GM19240 (cell line): ENCODE measurements at regions not wholly inside any gene's neighbourhood (a gene's known extent, or its start where the extent isn't known, plus 50 kb on each side); places are given as distances from the start of the nearest gene placed in this dataset.

Experiments used
- DNase-seq: peaks from one replicate; pipeline ENCODE4 v3.0.0; 2011; ENCODE audit warnings: low spot score; ENCODE audit not compliant: insufficient read length

DNA sequence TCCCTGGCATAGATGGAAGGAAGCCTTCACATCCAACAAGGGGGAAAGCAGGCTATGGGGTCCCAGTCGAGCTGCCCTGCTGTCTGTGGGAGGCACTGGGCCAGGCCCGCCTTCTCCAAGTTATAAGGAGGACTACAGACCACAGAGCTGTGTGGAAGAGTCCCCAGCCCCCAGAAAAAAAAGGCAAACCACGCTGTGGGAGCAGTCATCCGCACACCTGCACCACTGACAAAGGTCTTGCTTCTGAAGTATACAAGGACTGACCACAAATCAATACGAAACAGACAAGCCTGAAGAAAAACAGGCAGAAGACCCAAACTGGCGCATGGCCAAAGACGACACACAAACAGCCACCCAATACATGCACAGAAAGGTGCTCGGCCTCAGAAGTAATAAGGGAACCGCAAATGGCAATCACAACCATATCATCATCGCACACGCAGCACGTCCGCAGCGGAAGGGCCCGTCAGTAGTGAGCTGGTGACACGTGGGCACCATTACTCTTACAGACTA lies 384.1 kb downstream of the CTTN start:
- DNase-seq: no peak

DNA sequence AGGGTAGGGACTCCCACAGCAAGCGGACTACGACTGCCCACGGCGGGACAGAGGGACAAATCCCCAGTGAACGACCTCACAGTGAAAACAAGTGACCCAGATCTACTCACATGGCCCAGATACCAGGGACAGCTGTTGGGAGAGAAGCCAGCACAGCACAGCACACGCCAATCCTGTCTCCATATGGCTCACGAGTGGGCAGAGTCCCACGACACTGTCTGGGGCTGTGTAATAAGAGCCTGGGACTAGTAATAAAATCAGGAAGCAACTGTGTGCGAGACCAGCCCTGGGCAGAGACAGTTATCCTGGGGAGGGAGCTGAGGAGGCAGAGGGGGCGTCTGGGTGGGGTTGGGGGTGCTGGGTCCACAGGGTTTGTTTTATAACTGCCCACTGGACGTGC lies 385.0 kb downstream of the CTTN start:
- no peak for DNase-seq

DNA sequence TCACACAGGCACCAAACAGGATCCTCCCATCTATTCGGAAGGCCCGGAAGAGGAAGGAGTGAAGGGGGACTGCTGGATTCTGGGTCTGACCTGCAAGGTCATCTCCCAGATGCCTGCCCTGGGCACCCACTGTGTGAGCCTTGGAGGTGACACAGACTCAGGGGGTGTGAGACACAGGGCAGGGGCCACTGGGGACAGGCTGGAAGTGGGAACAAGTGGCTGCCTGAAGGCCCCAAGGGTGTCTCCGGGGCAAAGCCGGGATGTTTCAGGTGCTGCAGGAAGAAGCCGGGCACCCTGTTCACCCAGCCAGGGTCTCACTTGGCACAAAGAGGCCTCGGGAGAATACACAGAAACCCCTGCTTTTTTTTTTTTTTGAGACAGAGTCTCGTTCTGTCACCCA lies 385.5 kb downstream of the CTTN start:
- DNase-seq: no peak

DNA sequence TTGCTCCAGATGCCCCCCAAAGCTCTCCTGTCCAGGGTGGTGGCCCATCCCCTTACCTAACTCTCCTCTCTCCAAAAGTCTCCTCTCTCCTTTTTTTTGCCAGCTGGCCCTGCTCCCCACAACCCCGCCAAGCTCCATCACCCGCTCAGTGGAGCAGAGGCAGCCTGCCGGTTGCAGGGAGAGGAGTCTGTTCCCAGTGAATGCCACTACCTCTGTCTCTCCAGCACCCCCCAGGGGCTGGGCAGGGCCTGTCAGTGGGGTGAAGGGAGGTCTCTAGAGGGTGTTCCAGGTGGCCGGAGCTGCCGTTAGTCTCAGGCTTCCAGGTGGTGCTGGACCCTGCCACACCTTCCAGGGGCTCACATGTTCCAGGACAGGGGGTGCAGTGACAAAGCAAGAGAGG lies 387.0 kb downstream of the CTTN start:
- no peak for DNase-seq

DNA sequence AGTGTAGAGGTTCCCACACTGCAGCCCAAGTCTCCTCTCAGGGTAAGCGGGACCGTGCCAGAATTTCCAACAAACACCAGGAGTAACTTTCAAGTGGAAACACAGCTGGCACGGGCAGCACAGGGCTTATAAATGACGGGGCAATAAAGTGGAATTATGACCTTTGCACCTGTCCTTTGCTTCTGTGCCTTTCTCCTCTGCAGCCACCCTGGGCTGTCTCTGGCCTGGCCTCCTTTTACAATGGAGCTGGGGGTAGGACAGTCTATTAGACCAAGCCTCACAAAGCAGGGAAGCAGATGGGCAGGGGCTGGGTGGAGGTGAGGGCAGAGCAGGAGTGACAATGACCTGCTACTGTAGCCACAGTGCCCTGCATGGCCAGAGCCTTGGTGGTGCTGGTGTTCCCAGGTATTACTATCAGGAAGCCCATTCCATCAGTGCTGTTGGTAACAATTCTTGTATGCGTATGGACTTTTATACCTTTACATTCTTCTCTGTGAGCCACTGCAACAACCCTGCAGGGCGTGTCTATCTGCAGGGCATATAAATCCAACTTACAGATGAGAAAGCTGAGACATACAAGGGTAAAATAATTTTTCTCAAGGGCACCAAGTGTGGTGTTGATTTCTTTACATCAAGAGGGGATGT lies 387.8 kb downstream of the CTTN start:
- no peak for DNase-seq

DNA sequence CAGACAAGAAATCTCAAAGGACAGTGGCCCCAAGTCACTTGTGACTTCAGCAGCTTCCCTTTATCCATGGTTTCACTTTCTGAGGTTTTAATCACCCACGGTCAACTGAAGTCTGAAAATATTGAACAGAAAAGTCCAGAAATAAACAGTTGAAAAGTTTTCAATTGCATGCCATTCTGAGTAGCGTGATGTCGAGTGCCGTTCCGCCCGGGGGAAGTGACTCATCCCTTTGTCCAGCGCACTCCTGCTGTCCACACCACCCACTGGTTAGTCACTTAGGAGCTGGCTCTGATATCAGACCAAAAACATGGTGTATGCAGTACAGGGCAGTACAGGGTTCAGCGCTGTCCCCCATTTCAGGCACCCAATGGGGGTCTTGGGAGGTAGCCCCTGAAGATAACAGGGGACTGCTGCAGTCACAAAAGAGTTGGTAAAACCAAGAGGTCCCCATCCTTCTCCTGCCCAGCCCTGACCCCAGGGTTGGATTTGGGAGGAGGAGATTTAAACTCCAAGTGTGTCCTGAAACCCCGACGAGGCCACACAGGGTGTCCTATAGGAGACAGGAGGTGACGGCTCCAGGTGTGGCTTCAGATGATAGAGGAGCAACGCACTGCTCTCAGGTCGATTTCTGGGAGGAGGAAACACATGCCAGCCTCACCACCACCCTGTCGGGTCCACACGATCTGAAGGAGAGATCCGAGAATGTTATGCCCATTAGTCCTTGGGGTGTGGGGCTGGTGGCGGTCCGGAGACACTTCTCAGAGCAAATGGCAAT lies 390.1 kb downstream of the CTTN start:
- DNase-seq: no peak

DNA sequence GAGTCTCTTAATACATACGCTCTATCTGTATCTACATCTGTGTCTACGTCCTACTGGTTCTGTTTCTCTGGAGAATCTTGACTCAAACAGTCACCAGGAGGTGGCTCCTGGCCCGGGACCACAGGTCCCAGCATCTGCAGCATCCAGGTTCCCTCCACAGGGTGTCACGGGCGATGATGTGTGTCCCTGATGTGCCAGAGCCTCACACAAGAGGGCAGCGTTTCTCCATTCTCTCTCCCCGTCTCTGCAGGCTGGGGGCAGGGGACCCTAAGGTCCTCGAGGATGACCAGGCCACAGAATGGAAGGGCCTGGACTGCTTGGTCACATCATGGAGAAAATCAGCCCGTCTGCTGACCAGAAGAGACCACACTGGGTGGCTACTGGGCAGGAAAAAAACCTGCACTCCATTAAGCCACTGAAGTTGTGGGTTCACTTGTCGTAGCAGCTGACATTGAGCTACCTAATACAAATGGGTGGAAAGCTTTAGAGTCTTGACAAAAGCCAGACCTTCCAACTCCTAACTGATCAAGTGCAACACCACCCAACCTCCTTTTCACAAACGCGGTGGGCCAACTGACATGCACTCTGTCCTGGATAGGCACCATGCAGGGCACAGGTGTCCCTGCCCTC lies 392.5 kb downstream of the CTTN start:
- no peak for DNase-seq

DNA sequence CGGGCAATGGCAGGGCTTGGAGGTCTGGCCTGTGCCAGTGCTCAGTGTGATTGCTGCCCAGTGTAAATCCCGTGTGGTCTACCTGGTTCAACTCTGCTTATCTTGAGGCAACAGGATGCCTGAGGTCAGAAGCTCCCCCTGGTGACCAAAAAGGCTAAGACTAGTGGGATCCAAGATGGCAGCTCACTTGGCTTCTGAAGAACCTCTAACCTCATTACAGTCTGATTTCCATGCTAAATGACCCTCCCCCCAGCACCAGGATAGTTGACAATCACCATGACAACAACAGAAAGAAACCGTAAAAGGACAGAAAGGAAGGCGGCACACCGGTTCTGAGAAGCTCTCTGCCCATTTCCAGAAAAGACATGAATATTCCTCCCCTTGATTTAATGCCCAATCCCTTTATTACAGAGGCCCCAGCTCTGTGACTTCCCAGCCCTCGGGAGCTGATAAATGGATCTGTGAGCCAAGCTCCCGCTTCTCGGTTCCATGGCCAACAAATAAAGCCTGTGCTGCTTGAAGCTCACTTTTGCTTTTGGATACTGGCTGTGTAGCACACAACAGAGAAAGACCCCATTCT lies 398.4 kb downstream of the CTTN start:
- DNase-seq: no peak

DNA sequence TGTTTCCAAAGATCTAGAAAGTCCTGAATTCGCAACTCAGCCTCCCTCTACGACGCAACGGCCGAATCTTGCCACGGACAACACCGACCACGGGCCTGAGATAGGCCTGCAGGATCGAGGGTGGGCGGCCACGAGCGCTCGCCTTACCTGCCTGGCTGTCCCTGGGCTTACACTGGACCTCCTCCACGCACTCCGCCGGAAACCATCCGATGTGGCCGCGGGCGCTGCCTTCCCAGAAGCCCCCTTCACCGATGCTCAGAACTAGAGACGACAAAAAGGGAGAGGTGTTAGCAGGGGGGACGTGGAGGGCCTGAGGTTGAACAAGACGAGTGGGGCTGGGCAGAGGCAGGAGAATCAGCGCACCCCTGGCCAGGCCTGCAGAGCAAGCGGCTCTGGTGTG lies 400.0 kb downstream of the CTTN start:
- no peak for DNase-seq

DNA sequence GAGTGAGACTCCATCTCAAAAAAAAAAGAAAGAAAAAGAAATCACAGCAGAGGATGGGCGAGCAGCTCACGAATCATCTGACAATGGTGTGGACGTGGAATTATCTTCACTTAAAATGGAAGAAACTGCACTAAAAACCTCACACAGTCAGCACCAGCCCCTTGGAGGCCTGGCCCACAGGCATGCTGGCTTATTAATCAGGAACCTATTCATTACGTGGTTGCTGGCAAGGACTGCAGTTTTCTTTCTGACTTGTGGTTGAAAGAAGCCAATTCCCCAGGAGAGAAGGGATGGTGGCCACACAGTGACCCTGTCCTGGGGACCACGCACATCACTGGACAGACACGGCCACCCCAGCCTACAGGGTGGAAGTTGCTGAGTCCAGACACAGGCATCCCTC lies 401.1 kb downstream of the CTTN start:
- no peak for DNase-seq

DNA sequence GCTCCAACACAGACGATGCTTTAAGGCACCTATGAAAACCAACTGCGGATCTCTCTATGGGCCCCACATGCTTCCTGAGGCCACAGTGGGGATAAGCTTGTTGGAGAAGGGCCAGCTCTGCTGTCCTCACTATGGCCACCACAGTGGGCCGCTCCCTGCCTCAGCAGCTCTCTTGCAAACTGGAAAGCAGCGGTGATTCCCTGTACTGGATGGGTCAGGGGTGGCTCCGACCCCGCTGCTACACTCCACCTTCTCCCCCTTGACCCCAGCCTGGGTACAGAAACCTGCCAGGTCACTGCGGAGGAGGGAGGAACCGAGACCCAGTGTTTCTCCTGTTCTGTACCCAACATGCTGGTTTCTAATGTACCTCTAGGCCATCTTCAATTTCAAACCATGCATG lies 403.9 kb downstream of the CTTN start:
- DNase-seq: no peak

DNA sequence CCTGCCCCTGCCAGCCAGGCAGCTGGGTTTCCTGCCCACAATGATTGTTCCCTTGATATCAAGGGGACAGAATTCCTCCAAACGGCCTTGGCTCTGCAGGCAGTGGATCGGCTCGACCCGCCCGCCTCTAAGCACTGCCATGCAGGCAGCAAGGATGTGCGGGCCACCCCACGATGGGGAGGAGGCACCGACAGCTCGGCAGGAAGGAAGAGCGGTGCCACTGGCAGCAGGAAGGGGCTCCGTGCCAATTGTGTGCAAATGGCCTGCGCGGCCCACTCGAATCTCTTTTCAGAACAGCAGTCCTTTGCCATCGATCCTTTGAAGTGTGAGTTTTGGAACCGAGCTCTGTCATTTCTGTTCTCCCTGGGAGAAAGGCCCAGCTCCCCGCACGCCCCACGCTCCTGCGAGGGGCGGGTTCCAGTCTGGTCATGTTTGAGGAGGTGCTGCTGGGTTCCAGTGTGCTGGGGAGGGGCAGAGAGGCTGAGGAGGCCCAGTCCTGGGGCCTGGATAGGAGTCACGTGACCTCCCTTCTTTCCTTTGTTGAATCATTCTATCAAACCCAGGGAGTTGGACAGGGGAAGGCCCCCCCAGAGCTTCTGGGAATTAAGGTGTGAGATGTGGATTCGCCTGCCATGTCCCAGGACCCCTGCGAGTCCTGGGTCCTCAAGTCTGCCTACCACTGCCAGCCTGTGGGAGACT lies 406.0 kb downstream of the CTTN start:
- no peak for DNase-seq

DNA sequence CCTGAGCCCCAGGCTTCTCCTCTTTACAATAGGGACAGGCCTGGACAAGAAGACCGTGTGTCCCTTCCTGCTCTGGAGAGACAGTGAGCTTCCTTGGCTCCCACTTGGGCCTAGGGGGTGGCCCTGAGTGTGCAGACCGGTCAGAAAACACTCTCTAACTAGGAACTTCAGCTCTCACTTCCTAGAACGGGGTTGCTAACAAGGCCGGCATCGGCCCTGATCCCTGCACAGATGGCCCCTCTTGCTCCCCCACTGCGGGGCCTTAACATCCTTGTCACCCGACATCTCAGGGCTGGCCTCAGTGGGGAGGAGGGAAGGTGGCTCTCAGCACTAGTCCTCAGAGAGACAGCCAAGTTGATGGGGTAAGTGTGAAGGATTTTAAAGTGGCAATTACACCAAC lies 406.9 kb downstream of the CTTN start:
- DNase-seq: no peak

DNA sequence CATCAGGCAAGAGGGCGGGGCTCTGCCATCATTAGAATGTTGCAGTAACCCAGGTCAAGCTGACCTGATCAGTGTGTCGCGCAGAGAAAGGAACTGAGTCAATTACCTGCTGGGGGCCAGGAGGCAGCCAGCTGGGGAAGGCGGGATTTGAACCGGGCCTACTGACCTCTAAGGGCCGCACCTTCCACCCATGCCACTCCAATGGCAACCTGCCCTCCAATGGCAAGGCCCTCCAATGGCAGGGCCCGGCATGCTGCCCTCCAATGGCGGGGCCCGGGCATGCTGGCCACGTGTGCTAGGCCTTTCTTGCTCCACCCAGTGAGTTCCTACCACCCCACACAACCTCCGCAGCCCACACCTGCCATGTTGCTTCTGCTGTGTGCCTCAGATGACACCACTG lies 407.6 kb downstream of the CTTN start:
- no peak for DNase-seq

DNA sequence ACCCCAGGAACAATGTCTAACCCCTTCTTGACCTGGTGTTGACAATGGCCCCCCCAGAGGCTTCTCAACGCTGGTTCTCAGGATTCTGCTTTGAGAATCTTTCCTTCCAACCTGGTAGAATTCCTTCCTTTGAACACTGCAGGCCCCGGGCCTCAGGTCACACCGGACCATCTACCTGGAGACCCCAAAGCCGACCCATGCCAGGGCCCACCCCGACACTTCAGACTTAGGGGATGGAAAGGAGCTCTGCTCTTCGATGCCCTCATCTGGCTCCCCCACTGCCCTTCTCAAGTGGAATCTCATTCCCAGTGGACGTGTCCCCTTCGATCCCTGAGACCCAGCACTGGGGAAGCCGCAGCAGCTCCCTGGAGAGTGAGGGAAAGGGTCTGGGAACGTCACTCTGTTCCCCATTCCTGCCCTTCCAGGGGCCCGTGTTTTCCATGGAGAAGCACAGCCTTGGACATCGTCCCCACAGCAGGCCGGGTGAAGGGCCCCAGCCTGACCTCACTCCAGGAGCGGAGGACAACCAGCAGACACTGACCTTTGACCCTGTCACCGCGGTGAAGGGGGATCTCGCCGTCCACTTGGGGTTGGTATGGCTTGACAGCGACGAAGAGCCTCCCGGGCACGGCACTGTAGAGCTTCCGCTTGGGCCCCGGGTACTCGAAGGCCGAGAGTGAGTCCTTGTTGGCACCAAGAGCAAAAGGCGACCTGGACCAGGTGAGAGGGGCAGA lies 408.3 kb downstream of the CTTN start:
- DNase-seq: no peak

DNA sequence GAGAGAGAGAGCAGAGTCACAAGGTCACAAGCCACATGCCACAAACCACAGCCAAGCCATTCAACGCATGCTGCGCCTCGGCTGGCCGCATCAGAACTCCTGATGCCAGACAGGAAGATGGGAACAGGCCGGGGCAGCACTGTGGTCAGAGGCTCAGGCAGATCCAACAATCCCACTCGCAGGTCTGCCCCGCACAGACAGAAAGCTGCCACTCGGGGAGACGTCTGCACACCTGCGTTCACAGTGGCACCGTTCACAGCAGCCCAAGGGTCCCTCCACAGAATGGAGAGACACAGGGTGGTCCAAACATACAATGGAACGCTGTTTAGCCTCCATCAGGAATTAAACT lies 408.8 kb downstream of the CTTN start:
- no peak for DNase-seq

DNA sequence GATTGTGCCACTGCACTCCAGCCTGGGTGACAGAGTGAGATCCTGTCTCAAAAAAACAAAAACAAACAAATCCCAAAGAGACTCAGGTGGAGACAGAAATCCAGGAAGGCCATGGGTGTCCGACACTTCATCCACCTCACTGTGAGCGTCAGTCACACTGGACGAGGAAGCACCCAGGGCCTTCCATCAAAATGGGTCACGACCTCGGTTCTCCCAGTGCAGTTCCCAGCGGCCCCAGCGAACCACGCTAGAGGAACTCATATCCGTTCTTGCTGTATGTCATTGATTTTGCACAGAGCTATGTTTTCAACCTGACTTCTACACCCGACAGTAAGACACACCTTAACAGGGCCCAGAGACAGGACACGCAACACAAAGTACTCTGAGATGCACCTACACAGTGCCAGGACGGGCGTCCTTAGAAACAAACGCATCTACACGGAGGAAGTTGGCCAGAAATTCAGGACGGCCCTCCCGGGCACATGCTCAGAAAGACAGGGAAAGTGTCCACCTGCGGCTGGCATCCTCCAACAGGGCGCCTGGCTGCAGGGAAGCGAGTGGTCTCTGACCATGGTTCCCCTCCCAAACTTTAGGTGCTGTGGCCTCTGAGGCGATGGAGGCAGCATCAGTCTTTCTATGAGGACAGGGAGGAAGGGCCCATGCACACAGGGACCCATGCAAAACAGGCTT lies 410.5 kb downstream of the CTTN start:
- DNase-seq: no peak

DNA sequence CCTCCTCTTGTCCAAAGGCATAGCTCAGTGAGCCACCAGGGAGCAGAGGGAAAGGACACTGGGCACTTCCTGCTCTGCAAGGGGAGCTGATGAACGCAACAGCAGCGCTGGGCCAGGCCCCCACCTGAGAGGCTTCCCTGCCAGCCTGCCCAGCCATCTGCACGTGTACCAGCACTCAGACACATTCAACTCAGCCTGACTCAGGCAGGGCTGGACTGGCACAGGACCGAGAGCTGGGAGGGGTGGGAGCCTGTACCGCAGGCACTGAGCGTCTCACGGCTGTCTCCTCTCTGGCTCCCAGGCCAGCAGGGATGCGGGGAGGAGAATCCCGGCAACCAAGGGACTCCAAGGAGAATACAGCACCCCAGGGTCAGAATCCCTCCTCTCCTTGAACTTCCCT lies 411.8 kb downstream of the CTTN start:
- DNase-seq: no peak

DNA sequence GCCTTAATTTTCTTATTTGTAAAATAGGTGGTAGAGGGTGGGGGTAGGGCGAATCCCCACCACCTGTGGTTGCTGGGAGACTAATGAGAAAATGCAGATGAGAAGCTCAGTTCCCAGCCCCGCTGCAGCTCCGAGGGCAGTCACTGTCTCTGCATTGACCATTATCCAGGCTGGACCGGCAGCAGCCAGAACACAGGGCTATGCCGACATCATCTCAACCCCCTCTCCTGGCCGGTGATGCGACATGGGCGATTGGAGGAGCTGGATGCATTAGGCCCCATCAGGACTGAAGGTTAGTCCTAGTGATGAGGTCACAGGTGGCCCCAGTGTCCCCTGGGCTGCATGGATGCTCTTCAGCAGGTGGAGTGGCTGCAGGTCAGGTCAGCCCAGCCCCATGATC lies 412.4 kb downstream of the CTTN start:
- no peak for DNase-seq

DNA sequence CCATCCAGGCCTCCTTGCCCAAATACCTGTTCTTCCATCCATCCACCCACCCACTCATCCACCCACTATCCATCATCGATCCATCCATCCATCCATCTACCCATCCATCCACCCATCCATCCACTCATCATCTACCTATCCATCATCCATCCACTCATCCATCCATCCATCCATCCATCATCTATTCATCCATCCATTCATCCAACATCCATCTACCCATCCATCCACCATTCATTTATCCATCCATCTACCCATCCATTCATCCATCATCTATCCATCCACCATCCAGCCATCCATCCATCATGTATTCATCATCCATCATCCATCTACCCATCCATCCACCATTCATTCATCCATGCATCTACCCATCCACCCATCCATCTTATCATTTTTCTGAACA lies 413.2 kb downstream of the CTTN start:
- no peak for DNase-seq

DNA sequence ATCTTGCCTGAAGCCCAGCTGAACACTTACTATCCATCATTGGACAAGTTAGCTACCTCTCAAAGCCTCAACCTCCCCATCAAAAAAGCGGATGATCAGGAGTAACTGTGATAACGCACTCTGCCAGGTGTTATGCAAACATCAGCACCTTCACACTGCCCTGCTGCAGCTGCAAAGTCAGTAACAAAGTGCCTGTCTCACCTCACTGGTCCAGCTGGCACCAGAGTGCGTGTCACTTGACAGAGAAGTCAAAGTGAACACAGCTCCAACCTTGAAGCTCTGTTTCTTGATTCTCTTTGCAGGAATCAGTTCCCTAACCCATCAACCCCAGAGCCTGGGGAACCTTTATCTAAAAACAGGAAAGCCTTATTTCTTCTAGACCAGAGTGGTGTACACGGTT lies 413.6 kb downstream of the CTTN start:
- DNase-seq: no peak
